Transverse colon (tissue), 4 donors: ENCODE measurements at regions not wholly inside any gene's neighbourhood (a gene's known extent, or its start where the extent isn't known, plus 50 kb on each side); places are given as distances from the start of the nearest gene placed in this dataset.

Source experiments
- DNase-seq: peaks from one replicate; pipeline ENCODE4 v3.0.0-alpha.2; 2019
- H3K27ac ChIP-seq, 4 donors: fragments of 200-600 bp; sonication (generic); 2 replicates each; pipeline ENCODE4 v1.5.1; 2016 to 2018; ENCODE audit warnings: inconsistent platforms in 4 of 4
- H3K27me3 ChIP-seq: fragments of 200-600 bp; sonication (generic); 2 replicates; pipeline ENCODE4 v1.5.1; 2017; ENCODE audit warnings: inconsistent platforms
- H3K36me3 ChIP-seq, 4 donors: fragments of 200-600 bp; sonication (generic); 2 replicates each; pipeline ENCODE4 v1.5.1; 2017 to 2019; ENCODE audit warnings: inconsistent platforms in 4 of 4
- H3K4me1 ChIP-seq, 4 donors: fragments of 200-600 bp; sonication (generic); 2 replicates each; pipeline ENCODE4 v1.5.1; 2017 to 2020; ENCODE audit warnings: inconsistent platforms in 4 of 4
- H3K4me3 ChIP-seq, 4 donors: fragments of 200-600 bp; sonication (generic); 1 replicate in 1 of 4; 2 replicates in 3 of 4; pipeline versions ENCODE4 v1.5.1 to v1.6.1; 2017 to 2019; ENCODE audit warnings: inconsistent platforms in 4 of 4
- H3K9me3 ChIP-seq, 2 donors: fragments of 200-600 bp; sonication (generic); 2 replicates each; pipeline ENCODE4 v1.5.1; 2017 to 2019; ENCODE audit warnings: inconsistent platforms in 2 of 2
- EP300 ChIP-seq: sonication (generic); formaldehyde crosslinking; IDR thresholded peaks from one replicate; pipeline ENCODE4 v1.6.1; 2017; ENCODE audit warnings: antibody characterized with exemption, low read depth
- POLR2A ChIP-seq: fragments of 450-650 bp; IDR thresholded peaks from one replicate; pipeline ENCODE4 v1.6.1; 2016; ENCODE audit warnings: antibody characterized with exemption, mild to moderate bottlenecking, moderate library complexity
- POLR2AphosphoS5 ChIP-seq, 3 donors: sonication (generic); formaldehyde crosslinking; IDR thresholded peaks; one replicate each; pipeline ENCODE4 v1.6.1; 2016; ENCODE audit warnings: antibody characterized with exemption in 3 of 3
- WGBS, 2 donors: methylation state at CpG; one replicate each; pipeline ENCODE4 v1.1.5; 2018; ENCODE audit warnings: low coverage in 1 of 2; 5-methylcytosine and 5-hydroxymethylcytosine counted together
- in situ Hi-C, 4 donors: fragments of 200-750 bp; cut with MboI; loops; one replicate each; pipeline versions ENCODE4 v1.15.0 to v1.15.1; 2017; ENCODE audit warnings: low sequenced_read_pairs in 3 of 4, low pct_ligation_motif_present in 1 of 4, low pct_unique_long_range_greater_than_20kb in 1 of 4
- intact Hi-C: fragments of 100-400 bp; cut with DNase I; formaldehyde crosslinking; loops from one replicate; pipeline ENCODE4 v1.15.1; 2023; ENCODE audit warnings: low total_unique reads
- TF ChIP-seq, protein P1 (sequence below), 5 experiments: fragments of 200-600 bp in 3 of 5; fragments of 450-650 bp in 2 of 5; sonication (generic) in 3 of 5; IDR thresholded peaks; 1 replicate in 2 of 5; 2 replicates in 3 of 5; pipeline ENCODE4 v1.5.1; 2016 to 2017; ENCODE audit warnings: antibody characterized with exemption in 5 of 5, inconsistent platforms in 3 of 5, mild to moderate bottlenecking in 2 of 5, moderate library complexity in 1 of 5

DNA sequence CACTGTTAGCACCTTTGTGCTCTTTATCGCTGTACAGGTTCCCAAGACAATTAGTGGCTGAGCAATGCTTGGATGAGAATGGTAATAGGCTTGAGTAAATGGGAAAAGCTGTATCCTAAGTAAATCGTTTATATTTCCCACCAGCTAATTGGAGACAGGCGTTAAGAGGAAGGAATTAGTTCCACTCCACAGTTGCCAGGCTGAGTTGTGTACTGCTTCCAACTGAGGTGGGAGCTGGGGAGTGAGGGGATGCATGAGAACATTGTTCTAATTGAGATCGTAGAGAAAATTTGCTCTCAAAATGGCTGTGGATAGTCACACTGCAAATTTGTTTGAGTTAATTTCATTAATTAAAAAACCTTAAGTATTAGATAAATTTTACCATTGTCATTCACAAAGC is 285.0 kb upstream of the ADAMTSL1 start:
- H3K9me3 ChIP-seq = no peaks in the 10 kb centered on the region
- TF ChIP-seq POLR2AphosphoS5 (IDR thresholded peaks at IDR 0.05) (no peak), EP300 (no peak), POLR2A (no peak)
- TF ChIP-seq, protein P1, sequence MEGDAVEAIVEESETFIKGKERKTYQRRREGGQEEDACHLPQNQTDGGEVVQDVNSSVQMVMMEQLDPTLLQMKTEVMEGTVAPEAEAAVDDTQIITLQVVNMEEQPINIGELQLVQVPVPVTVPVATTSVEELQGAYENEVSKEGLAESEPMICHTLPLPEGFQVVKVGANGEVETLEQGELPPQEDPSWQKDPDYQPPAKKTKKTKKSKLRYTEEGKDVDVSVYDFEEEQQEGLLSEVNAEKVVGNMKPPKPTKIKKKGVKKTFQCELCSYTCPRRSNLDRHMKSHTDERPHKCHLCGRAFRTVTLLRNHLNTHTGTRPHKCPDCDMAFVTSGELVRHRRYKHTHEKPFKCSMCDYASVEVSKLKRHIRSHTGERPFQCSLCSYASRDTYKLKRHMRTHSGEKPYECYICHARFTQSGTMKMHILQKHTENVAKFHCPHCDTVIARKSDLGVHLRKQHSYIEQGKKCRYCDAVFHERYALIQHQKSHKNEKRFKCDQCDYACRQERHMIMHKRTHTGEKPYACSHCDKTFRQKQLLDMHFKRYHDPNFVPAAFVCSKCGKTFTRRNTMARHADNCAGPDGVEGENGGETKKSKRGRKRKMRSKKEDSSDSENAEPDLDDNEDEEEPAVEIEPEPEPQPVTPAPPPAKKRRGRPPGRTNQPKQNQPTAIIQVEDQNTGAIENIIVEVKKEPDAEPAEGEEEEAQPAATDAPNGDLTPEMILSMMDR (IDR thresholded peaks at IDR 0.05) = no peak
- H3K4me1 ChIP-seq = peaks cover 0 to 19% (median 8%) of the 10 kb centered on the region in 4 donors
- WGBS, 2 donors = 67 to 75% methylated on average over 4 of the region's 4 CpGs
- in situ Hi-C loops (no loop called here), intact Hi-C loops (no loop called here)
- no peaks in the 10 kb centered on the region for H3K36me3 ChIP-seq
- no peaks in the 10 kb centered on the region for H3K27me3 ChIP-seq
- H3K4me3 ChIP-seq = no peak overlapping the region
- H3K27ac ChIP-seq = no peak overlapping the region
- DNase-seq = no peak

DNA sequence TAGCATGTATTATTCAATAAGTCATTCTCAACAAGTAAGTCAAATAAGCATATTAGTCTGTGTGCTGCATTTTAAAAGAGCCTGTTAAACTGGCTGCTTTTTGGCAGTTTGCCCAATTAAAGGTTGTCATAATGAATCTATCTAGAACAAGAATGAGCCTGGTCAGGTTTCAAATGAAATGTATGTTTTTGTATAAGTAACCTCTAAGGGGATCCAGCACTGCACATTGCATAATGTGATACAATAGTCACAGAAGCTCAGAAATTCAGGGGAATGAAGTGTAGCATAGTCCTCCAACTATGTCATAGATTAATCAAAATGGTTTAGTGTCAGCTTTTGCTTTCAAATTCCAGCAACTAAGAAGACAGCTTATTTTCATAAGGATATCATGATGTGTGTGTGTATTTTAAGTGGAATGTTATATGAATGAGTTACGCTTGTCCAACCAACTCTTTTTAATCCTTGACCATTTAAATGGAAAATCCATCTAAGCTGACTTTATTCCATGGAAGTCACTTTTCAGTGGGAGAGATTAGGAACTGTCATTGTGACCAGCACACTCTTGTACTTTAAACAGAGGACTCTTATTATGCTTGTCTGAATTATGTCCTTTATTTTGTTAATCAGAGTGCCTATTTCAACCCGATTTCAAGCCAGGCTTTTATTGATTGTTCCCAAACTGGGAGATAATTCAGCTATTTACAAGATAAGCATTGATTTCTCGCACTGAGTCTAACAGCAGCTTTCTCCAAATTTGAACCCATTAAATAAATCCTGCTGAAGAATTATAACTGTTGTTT is 283.9 kb upstream of the ADAMTSL1 start:
- TF ChIP-seq POLR2AphosphoS5 (IDR thresholded peaks at IDR 0.05) (no peak), EP300 (no peak), POLR2A (no peak)
- TF ChIP-seq, protein P1 (IDR thresholded peaks at IDR 0.05) = no peak
- Histone ChIP-seq H3K4me3 (no peak overlapping the region), H3K36me3 (no peaks in the 10 kb centered on the region), H3K4me1 (peaks cover 0 to 10% (median 2%) of the 10 kb centered on the region in 4 donors), H3K27me3 (no peaks in the 10 kb centered on the region), H3K9me3 (no peaks in the 10 kb centered on the region), H3K27ac (no peak overlapping the region)
- DNase-seq = no peak
- 45 to 69% methylated on average over 3 of the region's 3 CpGs for WGBS, 2 donors
- in situ Hi-C loops = no loop called here
- intact Hi-C loops = no loop called here

DNA sequence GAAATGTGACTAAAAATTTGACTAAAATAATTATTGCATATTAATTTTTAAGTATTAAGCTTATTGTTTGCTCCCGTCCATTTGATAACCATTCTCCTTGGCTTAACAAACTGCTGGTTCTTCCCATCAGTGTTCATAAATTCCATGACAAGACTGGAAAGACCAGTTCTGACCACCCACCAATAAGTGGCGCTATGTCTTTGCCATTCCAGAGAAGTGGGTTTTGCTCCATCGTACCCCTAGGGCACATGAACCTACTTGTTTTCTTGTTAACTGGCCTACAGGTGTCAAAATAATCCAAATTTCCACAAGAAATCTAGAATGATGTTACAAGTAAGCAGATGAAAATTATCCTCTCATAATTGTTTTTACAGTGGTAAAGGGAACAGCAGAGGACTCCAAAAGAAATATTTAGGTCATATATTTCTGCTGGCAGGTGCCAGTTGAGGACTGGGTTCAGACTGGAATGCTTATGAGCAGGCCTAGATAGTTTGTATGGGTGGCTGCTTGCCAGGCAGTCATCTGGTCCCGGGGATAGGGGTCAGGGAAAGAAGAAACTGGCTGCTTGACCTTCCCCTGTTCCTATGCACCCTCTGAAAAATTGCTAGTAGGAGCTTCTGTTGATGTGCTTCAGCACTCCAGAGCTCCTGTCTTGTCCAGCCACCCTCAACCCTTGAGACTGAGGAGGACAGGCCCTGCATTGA is 283.1 kb upstream of the ADAMTSL1 start:
- Histone ChIP-seq H3K4me1 (peaks cover 0 to 2% (median 0%) of the 10 kb centered on the region in 4 donors), H3K4me3 (no peak overlapping the region), H3K27ac (no peak overlapping the region), H3K9me3 (no peaks in the 10 kb centered on the region), H3K36me3 (no peaks in the 10 kb centered on the region), H3K27me3 (no peaks in the 10 kb centered on the region)
- TF ChIP-seq, protein P1 (IDR thresholded peaks at IDR 0.05) = no peak
- TF ChIP-seq POLR2AphosphoS5 (IDR thresholded peaks at IDR 0.05) (no peak), POLR2A (no peak), EP300 (no peak)
- 70 to 78% methylated on average over 2 to 4 of the region's 4 CpGs for WGBS, 2 donors
- intact Hi-C loops = no loop called here
- no peak for DNase-seq
- in situ Hi-C loops = no loop called here

DNA sequence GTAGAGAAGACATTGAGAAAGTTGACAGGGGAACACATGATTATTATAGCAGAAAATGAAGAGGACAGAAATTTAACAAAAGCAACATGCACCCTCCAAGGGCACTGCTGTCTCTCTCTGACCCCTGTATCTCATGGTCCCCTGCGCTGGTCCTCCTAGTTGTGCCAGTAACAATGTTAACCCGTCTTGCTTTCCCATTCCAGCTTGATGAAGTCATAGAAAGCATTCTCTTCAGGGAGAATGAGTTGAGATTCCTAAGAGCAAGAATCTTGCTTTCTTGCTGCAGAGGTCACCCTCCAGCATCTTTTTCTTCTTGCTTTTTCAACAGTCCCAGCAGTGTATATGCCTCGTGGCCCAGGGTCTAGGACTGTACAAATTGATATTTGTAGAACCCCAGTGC is 279.6 kb upstream of the ADAMTSL1 start:
- intact Hi-C loops (no loop called here), in situ Hi-C loops (no loop called here)
- DNase-seq = no peak
- H3K36me3 ChIP-seq = no peaks in the 10 kb centered on the region
- TF ChIP-seq POLR2AphosphoS5 (IDR thresholded peaks at IDR 0.05) = no peak
- TF ChIP-seq, protein P1 (IDR thresholded peaks at IDR 0.05) = no peak
- TF ChIP-seq EP300 = no peak
- no peak for TF ChIP-seq POLR2A
- no peaks in the 10 kb centered on the region for H3K27me3 ChIP-seq
- H3K4me1 ChIP-seq = no peaks in the 10 kb centered on the region
- no peak overlapping the region for H3K4me3 ChIP-seq
- WGBS, 2 donors = 70 to 80% methylated on average over 2 to 3 of the region's 3 CpGs
- H3K27ac ChIP-seq = no peak overlapping the region
- no peaks in the 10 kb centered on the region for H3K9me3 ChIP-seq
